ELR (cell line): ENCODE measurements at regions not wholly inside any gene's neighbourhood (a gene's known extent, or its start where the extent isn't known, plus 50 kb on each side); places are given as distances from the start of the nearest gene placed in this dataset.

Source experiments
- DNase-seq: peaks from one replicate; pipeline ENCODE4 v3.0.0-alpha.2; 2015; ENCODE audit warnings: low read depth

- DNase-seq = no peak
Observed at GRCh38 chr2:6290217-6291015, 575.3 kb downstream of the CMPK2 start.

DNA sequence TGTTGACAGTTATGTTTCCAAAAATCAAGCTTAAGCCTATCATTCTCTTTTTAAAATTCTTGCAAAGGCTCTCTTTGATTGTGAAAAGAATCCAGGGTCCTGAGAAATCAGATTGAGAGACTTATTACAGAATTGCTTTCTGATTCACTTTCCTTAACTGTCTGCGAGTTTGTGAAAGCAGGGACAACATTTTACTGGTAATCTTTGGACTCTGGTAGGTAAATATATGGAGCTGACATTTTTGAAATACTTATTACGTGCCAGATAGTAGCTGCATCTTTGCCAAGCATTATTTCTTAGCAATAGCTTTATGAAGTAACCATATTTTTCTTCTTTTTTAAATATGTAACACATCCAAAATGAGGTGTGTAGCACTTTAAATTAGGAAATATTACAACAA, 570.9 kb downstream of the CMPK2 start:
- DNase-seq = no peak

GRCh38 chr2:6297238-6297637, 568.5 kb downstream of the CMPK2 start:
- DNase-seq = no peak

- DNase-seq = no peak
Observed at GRCh38 chr2:6301426-6301825, 564.3 kb downstream of the CMPK2 start.

DNA sequence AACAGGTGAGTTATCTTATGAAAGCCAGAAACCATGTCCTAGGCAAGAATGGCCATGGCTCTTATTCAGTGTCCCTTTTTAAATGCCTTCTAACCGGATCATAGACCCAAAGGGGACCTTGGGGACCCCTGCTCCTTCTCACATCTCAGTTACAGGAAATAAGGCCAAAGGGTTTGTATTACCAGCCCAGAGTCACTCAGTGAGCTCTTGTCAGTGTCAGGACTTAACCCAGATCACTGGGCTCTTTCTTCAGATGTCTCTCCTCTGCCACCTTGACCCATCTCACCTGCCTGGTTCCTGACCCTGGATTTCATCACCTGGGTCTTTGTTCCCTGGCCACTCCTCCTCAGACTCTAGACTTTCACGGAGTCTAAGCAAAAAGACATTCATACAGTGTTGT, 556.7 kb downstream of the CMPK2 start:
- no peak for DNase-seq

- no peak for DNase-seq
Observed at GRCh38 chr2:6309415-6310255, 556.1 kb downstream of the CMPK2 start.

- no peak for DNase-seq
Observed at GRCh38 chr2:6310256-6311215, 555.2 kb downstream of the CMPK2 start.

DNA sequence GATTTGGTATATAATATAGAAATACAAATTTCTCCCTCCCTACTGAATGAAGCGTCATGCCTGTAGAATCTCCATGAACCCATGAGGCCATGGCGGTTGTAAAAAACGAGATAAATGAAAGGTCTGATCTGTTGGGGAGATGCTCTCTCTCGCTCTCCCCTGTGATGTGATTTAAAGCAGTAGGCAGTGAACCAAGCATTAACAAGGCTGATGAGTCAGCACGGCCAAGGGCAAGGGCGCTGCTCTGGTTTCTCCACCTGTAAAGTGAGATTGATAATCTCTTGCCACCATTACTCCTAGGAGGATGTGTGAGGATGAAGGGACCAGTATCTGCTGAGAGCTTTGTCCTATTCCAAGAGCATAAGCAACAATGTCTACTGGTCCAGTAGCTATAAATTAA, 553.3 kb downstream of the CMPK2 start:
- no peak for DNase-seq

- DNase-seq = no peak
Observed at GRCh38 chr2:6314218-6314960, 551.3 kb downstream of the CMPK2 start.

- DNase-seq = no peak
Observed at GRCh38 chr2:6325616-6326015, 540.1 kb downstream of the CMPK2 start.

DNA sequence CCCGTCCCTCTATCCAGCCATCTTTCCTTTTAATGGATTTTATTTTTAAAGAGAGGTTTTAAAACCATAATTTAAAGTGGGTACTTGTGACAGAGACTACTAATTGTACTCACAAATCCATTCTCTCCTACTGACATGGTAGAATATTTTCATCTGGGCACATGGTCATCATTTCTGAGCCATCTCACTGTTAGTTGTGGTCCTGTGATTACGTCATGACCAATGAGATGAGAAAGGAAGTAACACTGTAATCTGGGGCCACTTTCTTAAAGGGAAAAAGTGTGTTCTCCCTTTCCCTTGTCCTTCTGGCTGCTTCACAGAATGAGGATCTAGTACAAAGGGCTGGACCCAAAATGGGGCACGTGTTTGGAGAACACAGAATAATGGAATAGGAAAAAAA, 538.7 kb downstream of the CMPK2 start:
- DNase-seq = no peak

GRCh38 chr2:6336752-6337471, 528.8 kb downstream of the CMPK2 start:
- no peak for DNase-seq

DNA sequence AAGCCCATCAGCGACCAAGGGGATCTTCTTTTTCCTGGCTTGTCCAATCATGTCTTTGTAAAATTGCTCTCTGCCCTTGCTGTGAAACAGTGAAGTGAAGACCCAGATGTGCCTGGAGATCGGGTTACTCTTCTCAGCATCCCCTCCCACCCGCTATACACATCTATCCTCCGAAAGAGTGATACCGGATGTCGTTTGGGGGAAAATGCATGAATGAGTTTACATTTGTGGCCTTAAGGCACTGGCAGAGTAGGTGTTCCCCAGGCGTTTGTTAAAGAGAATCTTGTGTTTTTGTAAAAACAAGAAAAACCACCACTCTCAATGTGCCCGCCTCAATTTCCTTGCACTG, 528.3 kb downstream of the CMPK2 start:
- no peak for DNase-seq

GRCh38 chr2:6341588-6342129, 524.0 kb downstream of the CMPK2 start:
- no peak for DNase-seq

DNA sequence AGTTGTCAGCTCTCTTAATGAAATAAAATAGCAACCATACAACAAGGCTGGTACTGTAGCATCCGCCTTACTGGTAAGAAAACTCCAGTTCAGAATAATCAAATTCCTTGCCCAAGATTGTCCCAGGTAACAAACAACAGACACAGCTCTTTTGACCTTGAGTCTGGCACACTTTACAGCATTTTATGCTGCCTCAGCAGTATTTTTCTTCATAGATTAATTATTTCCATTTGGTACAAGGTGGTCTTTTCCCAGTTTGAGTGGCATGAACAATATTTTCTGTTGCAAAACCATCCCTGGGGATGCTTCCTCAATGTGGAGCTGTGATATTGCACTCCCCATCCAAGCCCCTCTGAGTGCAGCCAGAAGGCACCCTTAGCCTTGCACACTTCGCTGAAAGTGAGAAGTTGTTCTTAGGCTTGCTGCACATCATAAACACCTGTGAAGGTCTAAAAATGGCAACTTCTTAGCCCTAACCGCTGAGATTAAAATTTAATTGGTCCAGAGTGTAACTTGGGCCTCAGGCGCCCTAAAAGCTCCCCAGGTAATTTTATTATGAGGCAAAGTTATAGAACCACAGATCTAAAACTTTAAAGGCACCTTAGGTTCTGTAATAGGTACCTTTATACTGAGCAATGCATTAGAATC, 523.3 kb downstream of the CMPK2 start:
- no peak for DNase-seq

DNA sequence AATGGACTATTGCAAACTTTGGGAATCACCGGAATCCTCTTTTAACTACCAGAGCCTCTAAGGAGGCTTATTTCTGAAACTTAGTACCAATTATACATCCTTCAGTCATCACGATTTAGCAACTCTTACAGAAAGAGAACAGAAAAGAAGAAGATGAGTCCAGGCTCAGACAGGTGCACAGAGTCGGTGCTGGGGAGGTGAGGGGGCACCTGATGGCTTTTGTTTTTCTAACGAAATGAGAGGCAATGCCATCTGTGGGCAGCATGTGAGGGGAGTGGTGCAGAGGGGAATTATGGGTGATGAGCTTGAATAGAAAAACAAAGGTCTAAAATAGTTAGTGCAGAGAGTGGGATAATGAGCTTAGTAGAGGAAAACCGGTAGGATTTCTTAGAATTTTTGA, 522.6 kb downstream of the CMPK2 start:
- DNase-seq = no peak

- DNase-seq = no peak
Observed at GRCh38 chr2:6352247-6352646, 513.5 kb downstream of the CMPK2 start.

- peak; percentile 2 for DNase-seq
Observed at GRCh38 chr2:6352906-6353515, 512.7 kb downstream of the CMPK2 start.

GRCh38 chr2:6353669-6354068, 512.0 kb downstream of the CMPK2 start:
- DNase-seq = no peak

GRCh38 chr2:6354546-6354945, 511.2 kb downstream of the CMPK2 start:
- DNase-seq = no peak
